Activated naive CD8-positive, alpha-beta T cell treated with anti-CD3 and anti-CD28 coated beads, Interleukin-2, amount 10 ng/mL, durations not matched to agents 7 days and 5 days (primary cell): ENCODE measurements at regions not wholly inside any gene's neighbourhood (a gene's known extent, or its start where the extent isn't known, plus 50 kb on each side); places are given as distances from the start of the nearest gene placed in this dataset.

Experiments
- ATAC-seq: fragments of 150-1000 bp; cut with Tn5 transposase; one replicate; pipeline ENCODE4 v1.10.0; 2021; ENCODE audit warnings: low read depth, moderate library complexity
- POLR2A ChIA-PET: fragments of 350-600 bp; sonication (Branson Sonifier 250); formaldehyde crosslinking; loops from one replicate; lab custom pipeline; 2021; ENCODE audit warnings: antibody characterized with exemption; lab: Charles Lee
- DNase-seq: peaks from one replicate; pipeline ENCODE4 v3.0.0; 2021
- H3K27ac Mint-ChIP-seq: one replicate; pipeline ENCODE4 v1.8.0; 2022; ENCODE audit warnings: mild to moderate bottlenecking, mixed read lengths
- H3K27me3 Mint-ChIP-seq: one replicate; pipeline ENCODE4 v1.8.0; 2022; ENCODE audit warnings: mild to moderate bottlenecking, moderate library complexity, mixed read lengths
- H3K36me3 Mint-ChIP-seq: one replicate; pipeline ENCODE4 v1.8.0; 2021; ENCODE audit warnings: mild to moderate bottlenecking, mixed read lengths
- H3K4me1 Mint-ChIP-seq: one replicate; pipeline ENCODE4 v1.8.0; 2021; ENCODE audit warnings: mixed read lengths
- H3K4me3 Mint-ChIP-seq: one replicate; pipeline ENCODE4 v1.8.0; 2022; ENCODE audit warnings: mild to moderate bottlenecking, moderate library complexity, mixed read lengths
- H3K9me3 Mint-ChIP-seq: one replicate; pipeline ENCODE4 v1.8.0; 2021; ENCODE audit warnings: mixed read lengths

- H3K4me1 Mint-ChIP-seq: peaks cover 4% of the 10 kb centered on the region
- ATAC-seq: no peak
- H3K36me3 Mint-ChIP-seq: no peaks in the 10 kb centered on the region
- no peaks in the 10 kb centered on the region for H3K9me3 Mint-ChIP-seq
- H3K27me3 Mint-ChIP-seq: peaks cover 8% of the 10 kb centered on the region
- H3K27ac Mint-ChIP-seq: no peak overlapping the region
- POLR2A ChIA-PET: no interaction called here
- DNase-seq: no peak
- no peak overlapping the region for H3K4me3 Mint-ChIP-seq
These were observed 70.0 kb upstream of the INPP5A start for GRCh38 chr10:132467464-132468149.

GRCh38 chr10:132468216-132468615 is 69.4 kb upstream of the INPP5A start:
- Mint-ChIP-seq H3K36me3 (no peaks in the 10 kb centered on the region), H3K27ac (no peak overlapping the region), H3K27me3 (peaks cover 10% of the 10 kb centered on the region), H3K9me3 (no peaks in the 10 kb centered on the region), H3K4me3 (no peak overlapping the region), H3K4me1 (peaks cover 4% of the 10 kb centered on the region)
- POLR2A ChIA-PET: no interaction called here
- ATAC-seq (no peak), DNase-seq (no peak)

- Mint-ChIP-seq H3K36me3 (no peaks in the 10 kb centered on the region), H3K27me3 (peaks cover 14% of the 10 kb centered on the region), H3K4me1 (peaks cover 4% of the 10 kb centered on the region), H3K9me3 (no peaks in the 10 kb centered on the region), H3K27ac (no peak overlapping the region), H3K4me3 (no peak overlapping the region)
- no peak for DNase-seq
- ATAC-seq: no peak
- POLR2A ChIA-PET: no interaction called here
These were observed 68.9 kb upstream of the INPP5A start for GRCh38 chr10:132468651-132469050.

- POLR2A ChIA-PET: no interaction called here
- Mint-ChIP-seq H3K9me3 (no peaks in the 10 kb centered on the region), H3K27me3 (peaks cover 14% of the 10 kb centered on the region)
These were observed 68.2 kb upstream of the INPP5A start for GRCh38 chr10:132469197-132469884.

DNA sequence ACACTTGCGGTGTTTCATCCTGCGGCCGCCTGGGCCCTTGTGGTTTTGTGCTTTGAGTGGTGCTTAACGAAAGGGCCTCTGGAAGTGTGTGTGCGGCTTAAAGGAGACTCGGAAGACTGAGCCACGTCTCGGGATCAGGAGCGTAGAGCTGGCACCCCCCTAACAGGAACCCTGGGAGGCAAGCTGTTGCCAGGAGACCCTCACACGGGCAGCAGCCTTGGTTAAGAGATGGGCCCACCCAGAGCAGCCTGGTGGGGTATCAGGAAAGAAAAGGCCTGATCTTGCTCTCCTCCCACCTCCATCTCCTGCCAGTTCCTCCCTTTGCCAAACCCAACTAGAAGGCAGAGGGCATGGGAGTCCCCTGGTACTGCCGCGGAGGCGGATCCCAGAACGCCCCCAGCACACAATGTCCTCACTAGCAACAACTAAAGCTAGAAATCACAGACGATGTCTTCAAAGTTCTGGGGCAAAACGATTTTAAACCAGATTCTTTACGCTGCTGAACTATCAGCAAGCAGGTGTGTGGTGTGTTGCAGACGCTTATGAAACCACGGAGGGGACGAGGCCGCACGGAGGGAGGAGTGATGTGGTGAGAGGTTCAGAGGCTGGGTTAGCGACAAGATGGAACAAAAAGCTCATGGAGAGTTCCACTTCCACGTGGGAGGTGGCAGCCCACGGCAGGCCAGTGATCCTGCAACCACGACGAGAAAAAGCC is 67.0 kb upstream of the INPP5A start:
- Mint-ChIP-seq H3K4me3 (no peak overlapping the region), H3K4me1 (peaks cover 4% of the 10 kb centered on the region)

More at GRCh38 chr10:132469197-132469884, 68.2 kb upstream of the INPP5A start:
- Mint-ChIP-seq H3K4me3 (no peak overlapping the region), H3K4me1 (peaks cover 4% of the 10 kb centered on the region), H3K36me3 (no peaks in the 10 kb centered on the region), H3K27ac (no peak overlapping the region)
- no peak for ATAC-seq
- DNase-seq: no peak

DNA sequence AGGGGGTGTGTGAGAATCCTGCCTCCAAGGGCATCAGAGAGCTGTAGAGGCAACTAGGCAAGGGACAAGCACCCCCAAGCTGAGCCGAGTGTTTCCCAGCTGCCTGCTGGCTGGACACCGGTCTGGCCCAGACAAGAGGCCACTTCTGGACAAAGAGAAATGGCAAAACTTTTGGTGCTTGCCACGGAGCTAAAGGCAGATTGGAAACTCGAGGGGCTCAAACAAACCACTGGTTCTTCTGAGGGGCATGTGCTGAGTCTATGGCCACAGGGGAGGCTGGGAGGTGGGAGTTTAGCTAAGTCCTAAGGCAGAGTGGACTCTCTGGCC is 66.5 kb upstream of the INPP5A start:
- no peak for DNase-seq
- peaks cover 19% of the 10 kb centered on the region for H3K27me3 Mint-ChIP-seq
- no peak overlapping the region for H3K27ac Mint-ChIP-seq
- H3K36me3 Mint-ChIP-seq: no peaks in the 10 kb centered on the region
- H3K4me1 Mint-ChIP-seq: peaks cover 4% of the 10 kb centered on the region
- no peaks in the 10 kb centered on the region for H3K9me3 Mint-ChIP-seq
- POLR2A ChIA-PET: no interaction called here
- no peak for ATAC-seq
- no peak overlapping the region for H3K4me3 Mint-ChIP-seq

More for the DNA sequence above, 67.0 kb upstream of the INPP5A start:
- POLR2A ChIA-PET: no interaction called here
- Mint-ChIP-seq H3K9me3 (no peaks in the 10 kb centered on the region), H3K27ac (no peak overlapping the region), H3K27me3 (peaks cover 16% of the 10 kb centered on the region), H3K36me3 (no peaks in the 10 kb centered on the region)
- no peak for DNase-seq
- no peak for ATAC-seq

DNA sequence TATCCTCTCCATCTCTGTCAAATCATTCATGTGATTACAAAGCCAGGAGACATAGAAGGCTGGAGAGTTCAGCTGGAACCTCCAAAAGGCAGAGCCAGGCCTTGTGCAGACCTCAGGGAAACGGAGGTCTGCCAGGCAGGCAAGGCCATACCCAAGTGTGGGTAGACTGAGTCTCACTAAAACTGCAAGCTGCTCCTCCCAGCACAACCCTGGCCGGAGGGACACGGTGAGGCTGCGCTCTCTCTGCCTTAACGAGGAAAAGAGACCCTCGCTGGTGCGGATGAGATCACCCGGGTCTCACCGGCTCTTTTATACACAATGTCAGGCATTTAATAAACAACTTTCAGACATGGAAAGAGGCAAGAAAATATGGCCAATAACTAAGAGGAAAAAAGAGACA is 66.1 kb upstream of the INPP5A start:
- DNase-seq (no peak), ATAC-seq (no peak)
- Mint-ChIP-seq H3K4me3 (no peak overlapping the region), H3K36me3 (no peaks in the 10 kb centered on the region), H3K9me3 (no peaks in the 10 kb centered on the region), H3K27me3 (peaks cover 23% of the 10 kb centered on the region), H3K4me1 (peaks cover 4% of the 10 kb centered on the region), H3K27ac (no peak overlapping the region)
- POLR2A ChIA-PET: no interaction called here

DNA sequence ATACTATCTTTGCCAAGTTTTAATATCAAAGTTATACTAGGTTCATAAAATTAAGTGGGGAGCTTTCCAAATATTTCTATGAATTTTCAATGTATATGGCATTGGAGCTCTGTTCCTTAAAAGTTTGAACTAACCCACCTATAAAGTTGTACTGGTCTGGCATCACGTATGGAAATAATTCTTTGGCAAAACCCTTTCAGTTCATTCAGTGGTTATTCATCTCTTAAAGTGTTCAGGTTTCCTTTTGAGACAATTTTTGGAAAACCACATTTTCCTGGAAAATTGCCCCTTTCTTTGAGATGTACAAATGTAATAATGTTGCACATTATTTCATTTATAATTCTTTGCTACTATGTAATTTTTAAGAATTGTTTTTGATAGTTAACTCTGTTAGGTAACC is 62.5 kb upstream of the INPP5A start:
- POLR2A ChIA-PET: no interaction called here
- no peaks in the 10 kb centered on the region for H3K36me3 Mint-ChIP-seq

GRCh38 chr10:132476146-132477065 is 61.2 kb upstream of the INPP5A start:
- Mint-ChIP-seq H3K4me1 (no peaks in the 10 kb centered on the region), H3K9me3 (no peaks in the 10 kb centered on the region), H3K36me3 (no peaks in the 10 kb centered on the region), H3K4me3 (no peak overlapping the region), H3K27me3 (peaks cover 18% of the 10 kb centered on the region), H3K27ac (no peak overlapping the region)
- POLR2A ChIA-PET: no interaction called here
- no peak for ATAC-seq
- DNase-seq: no peak

More for the DNA sequence above, 62.5 kb upstream of the INPP5A start:
- Mint-ChIP-seq H3K27me3 (peaks cover 21% of the 10 kb centered on the region), H3K27ac (no peak overlapping the region), H3K9me3 (no peaks in the 10 kb centered on the region), H3K4me3 (no peak overlapping the region), H3K4me1 (peaks cover 4% of the 10 kb centered on the region)
- DNase-seq: no peak
- ATAC-seq: no peak

DNA sequence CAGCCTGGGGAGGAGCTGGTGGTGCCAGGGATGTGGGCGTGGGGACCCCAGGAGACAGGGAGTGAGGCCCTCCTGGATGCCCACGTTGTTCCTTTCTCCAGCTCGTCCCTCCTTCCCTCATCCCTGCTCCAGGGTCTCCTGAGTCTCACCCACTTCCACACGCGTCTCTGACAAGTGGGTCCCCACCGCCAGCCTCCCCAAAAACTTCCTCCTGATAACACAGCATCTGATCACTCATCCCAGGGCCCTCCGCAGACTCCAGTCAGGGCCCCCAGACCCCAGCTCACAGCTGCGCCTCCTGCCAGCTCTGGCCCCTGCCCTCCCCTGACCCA is 60.6 kb upstream of the INPP5A start:
- POLR2A ChIA-PET: no interaction called here
- Mint-ChIP-seq H3K4me1 (no peaks in the 10 kb centered on the region), H3K27me3 (peaks cover 24% of the 10 kb centered on the region), H3K36me3 (no peaks in the 10 kb centered on the region), H3K9me3 (no peaks in the 10 kb centered on the region), H3K4me3 (no peak overlapping the region), H3K27ac (no peak overlapping the region)
- ATAC-seq (no peak), DNase-seq (no peak)

- Mint-ChIP-seq H3K27ac (no peak overlapping the region), H3K36me3 (no peaks in the 10 kb centered on the region), H3K4me1 (no peaks in the 10 kb centered on the region), H3K4me3 (no peak overlapping the region), H3K9me3 (no peaks in the 10 kb centered on the region), H3K27me3 (peaks cover 26% of the 10 kb centered on the region)
- DNase-seq: no peak
- POLR2A ChIA-PET: no interaction called here
- no peak for ATAC-seq
These were observed 59.9 kb upstream of the INPP5A start for GRCh38 chr10:132477398-132478340.

GRCh38 chr10:132478341-132479023 is 59.1 kb upstream of the INPP5A start:
- Mint-ChIP-seq H3K36me3 (no peaks in the 10 kb centered on the region), H3K4me1 (no peaks in the 10 kb centered on the region), H3K4me3 (no peak overlapping the region), H3K27ac (no peak overlapping the region), H3K9me3 (no peaks in the 10 kb centered on the region), H3K27me3 (peaks cover 22% of the 10 kb centered on the region)
- no peak for ATAC-seq
- no peak for DNase-seq
- POLR2A ChIA-PET: no interaction called here
